OCI-LY7 (cell line): ENCODE measurements at regions not wholly inside any gene's neighbourhood (a gene's known extent, or its start where the extent isn't known, plus 50 kb on each side); places are given as distances from the start of the nearest gene placed in this dataset.

ENCODE experiments used
- BruUV-seq: library from RNA; stranded (reverse); fragments of 400-500 nt; replicated peaks from 2 replicates; lab custom pipeline; 2021; lab: Mats Ljungman, UMichigan
- CTCF ChIA-PET: fragments of 300-600 bp; sonication (Branson Sonifier 250); formaldehyde crosslinking; loops from one replicate; lab custom pipeline; 2022; ENCODE audit warnings: antibody characterized with exemption; ENCODE audit not compliant: unreplicated experiment; lab: Charles Lee
- POLR2A ChIA-PET: fragments of 300-600 bp; sonication (Branson Sonifier 250); formaldehyde crosslinking; loops from one replicate; lab custom pipeline; 2022; ENCODE audit warnings: antibody characterized with exemption; lab: Charles Lee
- DNase-seq: peaks from one replicate; pipeline ENCODE4 v3.0.0-alpha.2; 2015; ENCODE audit warnings: low spot score
- H2AFZ ChIP-seq: fragments of 200-600 bp; sonication (generic), shearing (Covaris generic); 2 replicates; pipeline ENCODE4 v1.6.1; 2014; ENCODE audit warnings: mild to moderate bottlenecking, antibody characterized with exemption, low read length, moderate library complexity
- H3K27ac ChIP-seq: fragments of 200-600 bp; sonication (generic); 2 replicates; pipeline ENCODE4 v1.5.1; 2014; ENCODE audit warnings: mixed run types, low read depth, mild to moderate bottlenecking, moderate library complexity, low read length, inconsistent platforms; ENCODE audit not compliant: poor library complexity, severe bottlenecking
- H3K36me3 ChIP-seq: fragments of 200-600 bp; sonication (generic); 2 replicates; pipeline ENCODE4 v1.6.1; 2014; ENCODE audit warnings: mild to moderate bottlenecking, antibody characterized with exemption, low read length, moderate library complexity, mixed read lengths; ENCODE audit not compliant: insufficient read depth
- H3K4me1 ChIP-seq: fragments of 200-600 bp; sonication (generic); 2 replicates; pipeline ENCODE4 v1.5.1; 2014; ENCODE audit warnings: mild to moderate bottlenecking, low read length; ENCODE audit not compliant: insufficient read depth, poor library complexity, severe bottlenecking
- H3K4me2 ChIP-seq: fragments of 200-600 bp; sonication (generic); 2 replicates; pipeline ENCODE4 v1.6.1; 2014; ENCODE audit warnings: mild to moderate bottlenecking, low read length
- H3K4me3 ChIP-seq: fragments of 200-600 bp; sonication (generic); 2 replicates; pipeline ENCODE4 v1.5.1; 2014; ENCODE audit warnings: mild to moderate bottlenecking, low read depth, low read length; ENCODE audit not compliant: poor library complexity, severe bottlenecking
- H3K79me2 ChIP-seq: fragments of 200-600 bp; sonication (generic); 2 replicates; pipeline ENCODE4 v1.6.1; 2016; ENCODE audit warnings: low read depth, mild to moderate bottlenecking, low read length, moderate library complexity, mixed read lengths; ENCODE audit not compliant: insufficient read depth
- H3K9me2 ChIP-seq: fragments of 200-600 bp; sonication (generic); 2 replicates; pipeline ENCODE4 v1.6.1; 2016; ENCODE audit warnings: mild to moderate bottlenecking, low read length, mixed read lengths; ENCODE audit not compliant: insufficient read depth
- H3K9me3 ChIP-seq: fragments of 200-600 bp; sonication (generic); 2 replicates; pipeline ENCODE4 v1.6.1; 2014; ENCODE audit warnings: mild to moderate bottlenecking, mixed run types, low read length, mixed read lengths
- H4K20me1 ChIP-seq: fragments of 200-600 bp; sonication (generic); 2 replicates; pipeline ENCODE4 v1.6.1; 2014; ENCODE audit warnings: mild to moderate bottlenecking, antibody characterized with exemption, low read length, moderate library complexity, mixed read lengths; ENCODE audit not compliant: insufficient read depth
- CTCF ChIP-seq: fragments of 200-600 bp; sonication (generic); conservative IDR thresholded peaks from 2 replicates; pipeline ENCODE4 v1.5.1; 2014; ENCODE audit warnings: mild to moderate bottlenecking, antibody characterized with exemption, low read length, moderate library complexity, mixed read lengths
- EZH2phosphoT487 ChIP-seq: fragments of 200-600 bp; sonication (generic); IDR thresholded peaks from 2 replicates; pipeline ENCODE4 v1.6.1; 2018; ENCODE audit warnings: low read depth, borderline replicate concordance, mild to moderate bottlenecking, mixed run types, antibody characterized with exemption, low read length, moderate library complexity, mixed read lengths
- intact Hi-C: fragments of 100-400 bp; cut with micrococcal nuclease; formaldehyde crosslinking; loops from one replicate; pipeline ENCODE4 v1.10.0; 2022; ENCODE audit not compliant: unreplicated experiment

GRCh38 chr10:43731486-43731885, 82.8 kb upstream of the ZNF32 start:
- H3K4me1 ChIP-seq = no peaks in the 10 kb centered on the region
- POLR2A ChIA-PET = interaction anchor here (0.7 kb wide), 1 partner anchor 360 kb away, joined by 3 read pairs; no protein-coding TSS in a partner anchor
- TF ChIP-seq CTCF (no peak), EZH2phosphoT487 (no peak)
- no peaks in the 10 kb centered on the region for H3K9me3 ChIP-seq
- no peaks in the 10 kb centered on the region for H3K36me3 ChIP-seq
- no peaks in the 10 kb centered on the region for H4K20me1 ChIP-seq
- no peaks in the 10 kb centered on the region for H3K9me2 ChIP-seq
- no peak overlapping the region for H3K4me2 ChIP-seq
- intact Hi-C loops = no loop called here
- H2AFZ ChIP-seq = no peak overlapping the region
- CTCF ChIA-PET = no interaction called here
- H3K79me2 ChIP-seq = no peaks in the 10 kb centered on the region
- no peak overlapping the region for H3K27ac ChIP-seq
- no TSS peak for BruUV-seq
- no peak overlapping the region for H3K4me3 ChIP-seq
- DNase-seq = no peak

- Histone ChIP-seq H3K4me1 (no peaks in the 10 kb centered on the region), H3K27ac (no peak overlapping the region), H3K79me2 (no peaks in the 10 kb centered on the region), H3K4me2 (no peak overlapping the region), H4K20me1 (no peaks in the 10 kb centered on the region), H2AFZ (no peak overlapping the region), H3K4me3 (no peak overlapping the region), H3K36me3 (no peaks in the 10 kb centered on the region), H3K9me2 (no peaks in the 10 kb centered on the region), H3K9me3 (no peaks in the 10 kb centered on the region)
- ChIA-PET CTCF (no interaction called here), POLR2A (no interaction called here)
- BruUV-seq = no TSS peak
- intact Hi-C loops = no loop called here
- DNase-seq = no peak
- TF ChIP-seq EZH2phosphoT487 = no peak
These were observed 79.7 kb upstream of the ZNF32 start for GRCh38 chr10:43728425-43728824.

GRCh38 chr10:43727935-43728334, 79.3 kb upstream of the ZNF32 start:
- H3K4me1 ChIP-seq = no peaks in the 10 kb centered on the region
- no peak overlapping the region for H3K4me3 ChIP-seq
- ChIA-PET CTCF (no interaction called here), POLR2A (no interaction called here)
- no TSS peak for BruUV-seq
- no peaks in the 10 kb centered on the region for H3K36me3 ChIP-seq
- H4K20me1 ChIP-seq = no peaks in the 10 kb centered on the region
- no peak overlapping the region for H3K27ac ChIP-seq
- no peak for TF ChIP-seq CTCF
- TF ChIP-seq EZH2phosphoT487 = no peak
- H3K9me2 ChIP-seq = no peaks in the 10 kb centered on the region
- no peak for DNase-seq
- H3K9me3 ChIP-seq = no peaks in the 10 kb centered on the region
- intact Hi-C loops = no loop called here
- H3K4me2 ChIP-seq = no peak overlapping the region
- H3K79me2 ChIP-seq = no peaks in the 10 kb centered on the region
- H2AFZ ChIP-seq = no peak overlapping the region
